HT1080 (cell line): ENCODE measurements at regions not wholly inside any gene's neighbourhood (a gene's known extent, or its start where the extent isn't known, plus 50 kb on each side); places are given as distances from the start of the nearest gene placed in this dataset.
"Not testable (repeated sequence)": the region's sequence is repeated elsewhere in the genome, so short reads cannot be mapped to it uniquely, and the experiment has no call there.

Source experiments
- DNase-seq: peaks from one replicate; pipeline ENCODE4 v3.0.0-alpha.2; 2015; ENCODE audit warnings: low read depth

DNA sequence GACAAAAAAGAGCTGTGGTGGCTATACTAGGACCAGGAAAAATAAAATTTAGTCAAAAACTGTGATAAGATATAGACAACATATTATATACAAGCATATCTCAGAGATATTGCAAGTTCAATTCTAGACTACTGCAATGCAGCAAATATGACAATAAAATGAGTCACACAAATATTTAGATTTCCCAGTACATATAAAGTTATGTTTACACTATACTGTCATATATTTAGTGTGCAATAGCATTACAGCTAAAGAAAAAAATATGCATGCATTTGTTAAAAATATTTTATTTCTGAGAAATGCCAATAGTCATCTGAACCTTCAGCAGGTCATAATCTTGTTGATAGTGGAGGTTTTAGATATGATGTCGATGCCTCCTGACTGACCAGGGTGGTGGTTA, 72.1 kb downstream of the AKR1C4 start:
- no peak for DNase-seq

DNA sequence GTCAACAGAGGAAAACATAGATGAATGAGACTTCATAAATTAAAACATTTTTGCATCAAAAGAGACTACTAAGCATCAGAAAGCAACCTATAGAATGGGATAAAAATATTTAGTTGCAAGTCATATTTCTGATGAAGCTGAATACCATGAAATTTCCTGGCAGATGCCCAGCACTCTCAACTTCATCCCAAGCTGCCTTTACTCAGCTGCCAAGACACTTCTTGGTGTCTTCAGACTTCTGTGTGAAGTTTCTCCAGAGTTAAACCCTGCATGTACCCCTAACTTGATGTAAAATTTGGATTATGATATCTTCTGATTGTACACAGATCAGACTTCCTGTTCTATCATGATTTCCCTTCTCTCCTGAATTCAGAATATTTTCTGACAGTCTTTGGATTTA, 73.2 kb downstream of the AKR1C4 start:
- DNase-seq = no peak

DNA sequence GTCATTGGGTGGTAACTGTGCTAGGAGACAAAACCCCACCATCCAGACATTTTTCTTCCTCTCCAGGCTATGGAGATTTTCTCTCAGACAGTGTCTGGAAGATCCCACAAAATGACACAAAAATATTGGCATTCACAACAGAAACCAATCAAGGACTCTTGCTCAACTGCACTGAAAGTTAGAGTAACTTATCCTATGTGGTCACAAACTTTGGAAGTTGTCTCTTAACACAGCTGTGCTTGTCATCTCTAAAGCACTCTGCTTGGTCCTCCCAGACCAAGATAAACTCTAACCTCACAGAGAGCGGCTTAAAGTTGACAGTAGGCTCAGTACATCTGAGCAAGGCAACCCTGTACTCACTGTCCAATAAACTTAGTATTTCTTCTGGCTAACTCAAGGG, 74.9 kb downstream of the AKR1C4 start:
- DNase-seq = no peak

DNA sequence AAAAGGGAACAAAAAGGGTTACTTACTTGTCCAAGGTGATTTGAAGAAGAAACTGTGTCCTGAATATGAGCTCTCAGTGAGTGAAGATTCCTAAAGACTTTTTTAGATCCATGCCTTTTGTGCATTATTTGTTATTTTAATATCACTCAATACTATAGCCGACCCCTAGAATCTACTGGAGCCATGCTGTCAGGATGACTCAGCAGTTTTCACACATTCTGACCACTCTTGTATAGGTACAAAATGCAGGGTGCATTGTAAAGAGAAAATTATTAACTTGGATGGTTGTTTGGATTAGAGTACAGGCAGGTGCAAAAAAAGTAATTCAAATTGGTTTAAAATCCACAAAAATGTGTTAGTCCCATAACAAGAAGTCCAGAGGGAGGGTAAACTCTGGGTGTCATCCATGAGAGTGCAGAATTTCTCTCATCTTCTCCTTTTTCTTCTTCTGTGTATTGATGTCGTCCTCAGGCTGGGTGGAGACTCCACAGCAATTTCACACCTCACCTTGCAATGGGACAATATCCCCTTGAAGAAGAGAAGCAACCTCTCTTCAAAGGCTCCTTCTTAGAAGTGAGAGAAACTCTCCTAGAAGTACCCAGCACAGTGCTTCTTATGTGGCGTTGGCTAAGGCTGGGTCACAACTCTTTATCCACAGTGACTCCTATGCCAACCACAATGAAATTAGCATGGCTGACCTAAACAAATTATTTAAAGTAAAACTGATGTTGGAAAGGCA, 75.6 kb downstream of the AKR1C4 start:
- DNase-seq = no peak

DNA sequence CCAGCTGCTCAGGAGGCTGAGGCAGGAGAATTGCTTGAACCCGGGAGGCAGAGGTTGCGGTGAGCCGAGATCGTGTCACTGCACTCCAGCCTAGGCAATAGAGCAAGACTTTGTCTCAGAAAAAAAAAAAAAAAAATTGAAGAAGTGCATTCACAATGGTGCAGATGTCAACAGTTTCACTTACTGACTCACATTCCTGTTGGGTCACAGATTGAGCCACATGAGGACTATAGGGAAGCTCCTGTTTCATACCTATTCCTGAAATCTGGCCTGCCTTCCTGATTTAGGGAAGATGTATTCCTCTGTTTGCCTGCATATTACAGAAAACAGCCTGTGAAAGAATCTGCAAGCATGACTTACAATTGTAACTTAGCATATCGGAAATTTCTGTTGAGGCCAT, 78.2 kb downstream of the AKR1C4 start:
- DNase-seq = no peak

DNA sequence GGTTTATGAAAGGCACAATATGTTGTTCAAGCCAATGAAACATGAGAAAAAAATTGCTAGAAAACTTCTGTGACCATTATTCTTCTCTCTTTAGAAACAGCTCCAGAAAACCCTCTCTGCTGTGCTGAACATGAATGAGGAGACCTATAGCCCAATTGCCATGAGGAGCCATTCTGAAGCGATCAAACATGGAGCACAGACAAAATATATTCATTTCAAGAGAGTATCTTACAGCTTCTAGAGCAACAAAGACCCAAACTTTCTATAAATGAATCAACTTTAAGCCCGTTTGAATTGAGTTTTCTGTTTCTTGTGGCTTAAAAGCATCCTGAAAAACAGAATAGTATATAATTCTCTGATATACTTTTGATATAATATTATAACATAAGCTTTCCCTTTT, 83.4 kb upstream of the UCN3 start:
- DNase-seq = no peak

DNA sequence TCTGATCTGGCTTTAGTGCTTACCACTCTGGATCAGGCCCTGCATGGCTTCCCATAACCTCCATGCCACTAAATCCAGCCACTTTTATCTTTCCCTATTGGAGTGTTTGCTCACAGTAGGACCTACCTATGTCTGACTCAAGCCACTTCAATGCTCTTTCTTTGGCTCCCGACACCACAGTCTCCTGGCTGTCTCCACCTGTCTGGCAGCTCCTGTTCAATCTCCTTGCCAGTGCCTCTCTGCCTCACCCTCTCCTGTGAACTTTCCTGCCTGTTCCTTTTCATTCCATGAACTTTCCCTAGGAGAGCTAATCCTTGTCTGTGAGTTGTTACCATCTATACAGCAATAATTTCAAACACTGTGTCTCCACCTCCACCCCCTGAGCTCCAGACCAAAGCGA, 82.6 kb upstream of the UCN3 start:
- no peak for DNase-seq

DNA sequence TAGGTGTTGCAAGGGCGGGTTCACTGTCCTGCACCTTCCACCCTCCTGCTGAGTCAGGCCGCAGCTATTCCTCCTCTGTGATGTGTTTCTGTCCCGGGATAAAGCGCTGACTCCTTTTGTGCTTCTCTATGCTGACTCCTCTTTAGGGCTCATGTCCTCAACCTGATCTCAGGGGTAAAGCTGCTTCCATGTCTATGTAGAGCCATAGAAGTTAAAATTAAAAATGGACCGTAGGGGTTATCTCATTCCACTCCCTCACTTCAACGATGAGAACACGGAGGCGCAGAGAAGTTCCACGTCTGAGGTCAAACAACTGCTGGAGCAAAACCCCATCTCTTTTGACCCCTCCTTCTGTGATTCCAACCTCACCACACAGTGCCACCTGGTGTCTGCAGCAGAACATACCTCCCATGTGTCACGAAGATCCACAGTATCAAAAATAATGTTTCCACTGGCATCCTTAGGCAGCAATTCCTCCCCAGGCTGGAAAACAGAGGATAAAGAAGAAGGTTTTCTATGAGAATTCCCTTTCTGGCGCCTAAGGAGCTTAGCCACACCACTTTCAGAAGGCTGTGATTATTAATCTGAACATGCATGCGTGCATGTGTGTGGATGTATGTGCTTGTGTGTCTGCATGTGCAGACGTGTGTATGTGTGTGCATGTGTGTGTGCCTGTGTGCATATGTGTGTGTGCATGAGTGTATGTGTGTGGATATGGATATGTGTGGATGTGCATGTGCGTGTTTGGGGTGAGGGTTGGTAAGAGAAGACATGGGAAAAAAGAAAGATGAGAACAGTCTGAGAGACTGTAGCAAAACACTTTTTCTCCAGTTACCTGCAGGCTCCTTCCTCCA, 81.2 kb upstream of the UCN3 start:
- DNase-seq = peak; percentile 22

DNA sequence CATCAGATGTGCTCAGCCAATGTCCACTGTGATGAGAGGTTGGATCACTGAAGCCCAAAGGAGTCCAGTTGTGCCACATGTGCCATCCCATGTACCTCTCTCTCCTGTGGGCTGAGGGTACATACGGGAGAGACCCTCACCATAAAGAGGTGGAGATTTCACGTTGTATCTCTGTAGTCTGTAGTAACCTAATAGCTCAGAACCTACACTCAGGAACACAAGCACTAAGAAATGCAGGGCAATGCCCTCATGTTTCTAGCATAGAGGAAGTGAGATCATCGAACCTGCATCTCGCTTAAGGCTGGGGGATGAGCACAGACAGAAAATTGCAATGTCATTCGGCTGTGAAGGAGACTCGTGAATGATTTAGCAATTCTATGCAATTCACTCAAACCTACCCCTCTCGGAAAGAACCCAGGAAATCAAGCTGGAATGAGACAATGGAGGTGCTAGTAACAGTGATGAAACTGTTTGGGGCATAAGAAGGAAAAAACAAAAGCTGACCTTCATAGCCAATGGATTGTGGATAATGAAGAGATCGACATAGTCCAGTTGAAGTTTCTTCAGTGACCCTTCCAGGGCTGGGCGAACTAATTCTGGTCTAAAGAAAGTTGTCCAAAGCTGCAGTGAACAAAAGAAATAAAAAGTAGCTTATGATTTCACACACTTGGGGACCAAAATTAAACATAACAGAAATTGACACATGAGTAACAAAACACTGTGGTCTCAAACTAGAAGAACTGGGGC, 80.3 kb upstream of the UCN3 start:
- DNase-seq = peak; percentile 64

DNA sequence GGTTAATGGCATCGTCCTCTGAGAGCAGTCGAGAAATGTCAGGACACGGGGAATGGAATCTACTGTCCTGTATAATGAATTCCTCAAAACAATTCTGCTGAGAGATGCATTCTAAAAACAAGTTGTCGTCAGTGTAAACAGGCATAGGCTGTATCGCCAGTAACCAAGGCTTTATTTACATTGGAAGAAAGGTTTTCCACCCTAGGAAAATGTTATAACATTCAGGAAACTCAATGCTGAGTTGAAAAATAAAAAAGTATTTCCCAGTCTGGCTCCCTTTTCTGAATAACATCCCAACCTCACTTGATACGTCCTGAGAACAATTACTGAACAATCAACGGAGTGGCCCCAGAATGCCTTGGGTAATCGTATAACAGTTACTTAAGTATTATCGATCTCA, 79.6 kb upstream of the UCN3 start:
- no peak for DNase-seq

DNA sequence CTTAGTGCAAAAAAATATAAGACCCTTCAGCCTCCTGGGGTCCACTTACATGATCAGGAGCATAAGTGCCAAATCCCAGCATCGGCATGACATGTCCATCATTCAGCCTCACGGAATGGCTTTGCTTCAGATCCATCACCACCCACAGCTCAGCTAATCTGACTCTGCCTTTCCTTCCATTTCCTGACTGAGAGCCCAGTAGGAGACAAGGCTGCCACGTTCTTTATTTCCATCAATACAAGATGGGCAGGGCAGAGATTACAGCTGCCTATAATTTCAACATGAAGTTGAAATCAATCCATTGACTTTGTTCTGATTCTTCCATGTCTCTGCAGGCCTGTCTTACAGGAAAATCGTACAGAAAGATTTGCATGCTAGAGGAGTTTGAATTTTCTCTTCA, 76.4 kb upstream of the UCN3 start:
- DNase-seq = no peak

DNA sequence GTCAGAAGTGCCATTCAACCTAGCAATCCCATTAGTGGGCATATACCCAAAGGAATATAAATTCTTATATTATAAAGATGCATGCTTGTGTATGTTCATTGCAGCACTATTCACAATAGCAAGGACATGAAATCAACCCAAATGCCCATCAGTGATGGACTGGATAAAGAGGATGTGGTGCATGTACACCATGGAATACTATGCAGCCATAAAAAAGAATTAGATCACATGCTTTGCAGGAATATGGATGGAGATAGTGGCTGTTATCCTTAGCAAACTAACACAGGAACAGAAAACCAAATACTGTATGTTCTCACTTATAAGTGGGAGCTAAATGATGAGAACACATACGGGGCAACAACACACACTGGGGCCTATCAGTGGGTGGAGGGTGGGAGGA, 75.5 kb upstream of the UCN3 start:
- not testable (repeated sequence) for DNase-seq

DNA sequence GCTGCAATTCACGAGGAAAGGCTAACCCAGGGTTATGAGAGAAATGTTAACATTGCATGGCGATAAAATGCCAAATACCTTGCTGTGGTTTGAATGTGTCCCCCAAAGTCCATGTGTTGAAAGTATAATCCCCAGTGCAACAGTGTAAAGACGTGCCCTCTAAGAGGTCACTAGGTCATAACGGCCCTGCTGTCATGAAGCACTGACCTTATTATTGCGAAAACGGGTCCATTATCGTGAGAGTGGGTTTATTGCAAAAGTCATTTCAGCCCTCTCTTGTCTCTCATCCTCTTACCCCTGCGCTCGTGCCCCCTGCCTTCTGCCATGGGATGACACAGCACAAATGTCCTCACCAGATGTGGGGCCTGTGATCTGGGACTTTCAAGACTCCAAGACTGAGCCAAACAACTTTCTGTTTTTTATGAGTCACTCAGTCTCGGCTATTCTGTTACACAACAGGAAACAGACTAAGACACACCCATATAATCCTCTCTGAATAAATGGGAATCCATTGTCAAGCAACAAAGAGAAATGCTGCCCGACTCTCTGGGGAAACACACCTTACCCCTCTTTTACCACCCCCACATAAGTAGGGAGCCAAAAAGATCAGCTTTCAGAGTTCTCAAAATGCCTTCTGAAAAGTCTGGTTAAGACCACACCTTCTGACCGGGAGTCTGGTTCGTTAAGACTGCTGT, 73.1 kb upstream of the UCN3 start:
- DNase-seq = peak; percentile 90

DNA sequence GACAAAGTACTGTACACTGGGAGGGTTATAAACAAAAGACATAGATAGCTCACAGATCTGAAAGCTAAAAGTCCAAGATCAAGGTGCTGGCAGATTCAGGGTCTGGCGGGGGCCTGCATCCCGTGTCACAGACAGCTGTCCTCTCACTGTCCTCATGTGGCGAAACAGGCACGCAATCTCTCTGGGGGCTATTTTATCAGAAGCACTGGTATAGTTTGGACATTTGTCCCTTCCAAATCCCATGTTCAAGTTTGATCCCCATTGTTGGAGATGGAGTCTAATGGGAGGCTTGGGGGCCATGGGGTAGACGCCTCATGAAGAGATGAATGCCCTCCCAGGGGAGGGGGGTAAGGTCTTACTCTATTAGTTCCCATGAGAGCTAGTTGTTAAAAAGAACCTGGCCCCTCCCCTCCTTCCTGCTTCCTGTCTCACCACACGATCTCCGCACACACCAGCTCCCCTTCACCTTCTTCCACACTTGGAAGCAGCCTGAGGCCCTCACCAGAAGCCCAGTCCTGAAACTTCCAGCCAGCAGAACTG, 72.5 kb upstream of the UCN3 start:
- DNase-seq = no peak

DNA sequence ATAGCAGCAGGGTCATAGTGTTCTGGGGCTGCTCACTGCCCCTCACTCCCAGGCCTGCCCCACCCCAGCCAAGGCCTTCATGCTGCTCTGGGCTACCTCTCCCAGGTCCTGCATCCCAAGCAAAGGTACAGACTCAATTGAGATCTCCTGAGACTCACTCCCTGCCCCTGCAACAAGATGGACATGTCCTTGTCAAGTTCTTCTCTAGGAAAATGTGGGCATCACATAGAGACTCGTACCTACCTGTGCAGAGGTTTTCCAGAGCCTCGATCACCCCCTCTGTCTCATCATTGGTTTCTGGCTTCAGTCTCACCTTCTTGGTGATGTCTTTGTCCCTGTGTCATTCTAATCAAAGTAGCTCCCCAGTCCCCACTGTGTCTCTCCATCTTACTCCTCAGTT, 71.8 kb upstream of the UCN3 start:
- not testable (repeated sequence) for DNase-seq

DNA sequence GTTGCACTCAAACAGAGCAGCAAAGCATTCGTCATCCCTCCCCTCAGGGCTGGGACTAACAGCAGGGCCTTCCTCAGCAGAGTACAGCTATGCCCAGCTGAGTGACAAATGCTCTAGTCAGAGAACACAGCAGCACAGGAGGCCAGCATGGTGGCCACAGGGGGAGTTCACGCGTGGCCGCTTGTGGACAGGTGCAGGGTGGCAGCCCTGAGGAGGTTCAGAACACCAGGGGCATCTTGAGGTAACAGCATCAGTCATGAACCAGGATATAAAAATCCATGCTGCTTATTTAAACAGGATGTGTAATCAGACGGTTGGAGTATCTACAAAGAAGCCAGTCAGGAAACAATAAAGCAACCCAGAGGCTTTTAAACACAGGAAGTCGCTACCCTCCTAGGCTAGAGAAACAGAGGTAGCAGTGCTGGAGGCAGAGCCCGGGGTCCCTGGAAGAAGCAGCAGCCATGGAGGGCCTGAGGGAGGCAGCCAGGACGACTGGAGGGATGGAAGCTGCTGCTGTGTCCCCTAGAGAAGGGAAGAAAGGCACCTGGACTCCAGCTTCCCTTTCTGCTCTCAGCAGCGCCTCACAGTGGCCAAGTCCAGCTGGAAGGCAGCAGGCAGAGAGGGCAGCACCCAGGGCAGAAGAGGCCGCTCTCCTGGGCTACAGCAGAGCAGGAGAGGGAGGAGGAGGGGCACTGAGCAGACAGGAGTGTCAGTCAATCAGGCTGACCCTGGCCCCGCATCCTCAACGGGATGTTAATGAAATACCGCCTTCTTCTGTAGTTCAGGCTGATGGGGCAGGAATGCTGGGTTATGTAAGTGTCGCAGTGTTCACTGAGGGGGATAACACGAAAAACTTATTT, 70.8 kb upstream of the UCN3 start:
- peak; percentile 47 for DNase-seq

DNA sequence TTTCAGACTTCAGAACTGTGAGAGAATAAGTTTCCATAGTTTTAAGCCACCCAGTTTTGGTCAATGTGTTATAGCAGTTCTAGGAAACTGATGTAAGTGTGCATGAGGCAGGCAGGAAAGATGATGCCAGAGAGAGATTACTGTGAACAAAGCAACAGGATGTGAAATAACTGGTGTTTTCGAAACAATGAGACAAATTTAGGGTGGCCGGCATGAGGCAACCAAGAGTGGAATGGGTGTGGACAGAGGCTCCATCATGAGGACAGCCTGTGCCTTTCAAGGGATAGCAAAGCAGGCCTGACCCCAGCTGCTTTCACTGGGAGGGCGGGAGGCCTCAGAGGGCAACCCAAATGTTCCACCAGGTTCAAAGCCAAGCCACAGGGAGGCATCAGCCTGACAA, 67.3 kb upstream of the UCN3 start:
- DNase-seq = no peak

DNA sequence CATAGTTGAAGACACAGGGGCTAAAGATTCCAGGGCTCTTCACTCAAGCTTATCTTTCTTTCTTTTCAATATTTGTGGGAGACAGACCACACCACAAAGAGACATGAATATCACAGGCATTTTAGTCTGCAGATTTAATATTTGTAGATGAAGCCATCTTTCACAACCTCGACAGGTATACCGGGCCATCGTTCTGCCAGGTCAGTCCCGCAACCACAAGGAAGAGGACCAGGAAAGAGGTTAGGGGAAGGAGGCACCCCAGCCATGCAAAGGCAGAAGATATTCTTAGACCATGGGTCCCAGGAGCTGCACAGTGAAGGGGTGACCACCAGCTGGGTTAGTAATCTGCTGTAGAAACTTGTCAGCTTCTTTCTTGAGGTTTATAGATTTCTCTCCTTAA, 66.8 kb upstream of the UCN3 start:
- no peak for DNase-seq

DNA sequence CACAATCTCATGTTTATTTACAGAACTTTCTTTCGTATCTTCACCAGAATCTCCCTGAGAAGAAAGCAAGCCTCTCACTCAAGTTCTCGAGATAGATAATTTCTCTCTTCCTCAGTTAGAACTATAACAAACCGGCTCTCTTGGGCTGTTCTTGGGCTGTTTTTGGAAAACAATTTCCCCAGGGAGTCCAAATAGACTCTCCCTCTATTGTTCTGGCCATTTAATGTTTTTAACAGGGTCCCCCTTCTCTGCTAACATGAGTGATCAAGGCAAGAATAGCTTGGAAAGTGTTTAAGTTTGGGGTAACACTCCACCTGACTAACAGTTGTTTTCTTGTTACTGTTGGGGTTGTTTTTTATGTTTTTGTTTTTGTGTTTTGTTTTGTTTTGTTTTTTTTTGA, 64.8 kb upstream of the UCN3 start:
- no peak for DNase-seq

DNA sequence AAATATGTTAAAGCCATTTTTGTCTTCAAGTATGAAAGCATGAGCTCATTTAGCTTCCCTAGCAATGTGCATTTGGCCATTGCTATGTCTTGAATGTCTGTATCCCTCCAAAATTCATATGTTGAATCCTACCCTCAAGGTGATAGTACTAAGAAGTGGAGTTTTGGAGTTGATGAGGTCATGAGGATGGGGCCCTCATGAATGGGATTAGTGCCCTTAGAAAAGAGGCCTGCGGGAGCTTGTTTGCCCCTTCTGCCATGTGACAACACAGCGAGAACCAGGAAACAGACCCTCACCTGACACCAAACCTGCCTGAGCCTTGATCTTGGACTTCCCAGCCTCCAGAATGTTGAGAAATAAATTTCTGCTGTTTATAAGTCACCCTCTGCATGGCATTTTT, 61.3 kb upstream of the UCN3 start:
- no peak for DNase-seq
